WTC11 (cell line): ENCODE measurements at regions not wholly inside any gene's neighbourhood (a gene's known extent, or its start where the extent isn't known, plus 50 kb on each side); places are given as distances from the start of the nearest gene placed in this dataset.

ENCODE experiments used
- ATAC-seq: fragments of 200-7000 bp; cut with Tn5 transposase; 2 replicates; pipeline ENCODE4 v1.10.0; 2021; ENCODE audit warnings: mild to moderate bottlenecking, moderate library complexity
- CTCF ChIA-PET: fragments of 300-600 bp; sonication (Branson Sonifier 250); formaldehyde crosslinking; loops from one replicate; lab custom pipeline; 2021; ENCODE audit warnings: antibody characterized with exemption; lab: Charles Lee
- POLR2A ChIA-PET: fragments of 350-600 bp; sonication (Branson Sonifier 250); formaldehyde crosslinking; loops from one replicate; lab custom pipeline; 2021; ENCODE audit warnings: antibody characterized with exemption; lab: Charles Lee
- DNase-seq: peaks from one replicate; pipeline ENCODE4 v3.0.0; 2021; ENCODE audit warnings: low spot score
- H3K27ac Mint-ChIP-seq: 2 replicates; pipeline ENCODE4 v1.8.0; 2021; ENCODE audit warnings: mixed read lengths
- H3K27me3 Mint-ChIP-seq: 2 replicates; pipeline ENCODE4 v1.8.0; 2021; ENCODE audit warnings: low read depth, mild to moderate bottlenecking, moderate library complexity, mixed read lengths
- H3K36me3 Mint-ChIP-seq: 2 replicates; pipeline ENCODE4 v1.8.0; 2021; ENCODE audit warnings: mixed read lengths
- H3K4me1 Mint-ChIP-seq: 2 replicates; pipeline ENCODE4 v1.8.0; 2022; ENCODE audit warnings: mixed read lengths
- H3K4me3 Mint-ChIP-seq: 2 replicates; pipeline ENCODE4 v1.8.0; 2021; ENCODE audit warnings: mild to moderate bottlenecking, moderate library complexity, mixed read lengths
- H3K9me3 Mint-ChIP-seq: 2 replicates; pipeline ENCODE4 v1.8.0; 2021; ENCODE audit warnings: mixed read lengths
- FOXP1 ChIP-seq: sonication (generic); formaldehyde crosslinking; IDR thresholded peaks from 2 replicates; pipeline ENCODE4 v1.8.0; 2022; ENCODE audit warnings: missing genetic modification reagents, mild to moderate bottlenecking, moderate library complexity, borderline replicate concordance
- USF1 ChIP-seq: sonication (generic); formaldehyde crosslinking; IDR thresholded peaks from 2 replicates; pipeline ENCODE4 v1.8.0; 2022; ENCODE audit warnings: mild to moderate bottlenecking, missing genetic modification reagents
- ZBTB21 ChIP-seq: sonication (generic); formaldehyde crosslinking; IDR thresholded peaks from 2 replicates; pipeline ENCODE4 v1.8.1; 2023; ENCODE audit warnings: mild to moderate bottlenecking, missing genetic modification reagents, borderline replicate concordance
- ZMAT4 ChIP-seq: fragments of 250-450 bp; sonication (Bioruptor Pico); IDR thresholded peaks from 2 replicates; pipeline ENCODE4 v1.9.0; 2021; ENCODE audit warnings: mild to moderate bottlenecking
- ZNF317 ChIP-seq: sonication (generic); formaldehyde crosslinking; IDR thresholded peaks from 2 replicates; pipeline ENCODE4 v1.8.1; 2023; ENCODE audit warnings: low read depth, mild to moderate bottlenecking, moderate library complexity, missing genetic modification reagents, borderline replicate concordance
- ZNF416 ChIP-seq: fragments of 250-450 bp; sonication (Bioruptor Pico); IDR thresholded peaks from 2 replicates; pipeline ENCODE4 v1.9.0; 2021; ENCODE audit warnings: mild to moderate bottlenecking, inconsistent platforms
- ZNF532 ChIP-seq: fragments of 250-450 bp; sonication (Bioruptor Pico); IDR thresholded peaks from 2 replicates; pipeline ENCODE4 v1.9.0; 2021; ENCODE audit warnings: mild to moderate bottlenecking, borderline replicate concordance
- TF ChIP-seq, protein P1 (sequence below): fragments of 200-600 bp; IDR thresholded peaks from 2 replicates; pipeline ENCODE4 v1.8.0; 2022; ENCODE audit warnings: antibody characterized with exemption

GRCh38 chr16:54493061-54493460 lies 206.5 kb upstream of the IRX3 start:
- Mint-ChIP-seq H3K27me3 (no peaks in the 10 kb centered on the region), H3K4me1 (0 out of 2 replicates have a peak, but pooled peaks cover 3% of the 10 kb centered on the region), H3K36me3 (peaks cover 9% of the 10 kb centered on the region; the same call in 1 of the 2 replicates), H3K27ac (no peak overlapping the region), H3K9me3 (peaks cover 10% of the 10 kb centered on the region), H3K4me3 (no peak overlapping the region)
- TF ChIP-seq, protein P1, sequence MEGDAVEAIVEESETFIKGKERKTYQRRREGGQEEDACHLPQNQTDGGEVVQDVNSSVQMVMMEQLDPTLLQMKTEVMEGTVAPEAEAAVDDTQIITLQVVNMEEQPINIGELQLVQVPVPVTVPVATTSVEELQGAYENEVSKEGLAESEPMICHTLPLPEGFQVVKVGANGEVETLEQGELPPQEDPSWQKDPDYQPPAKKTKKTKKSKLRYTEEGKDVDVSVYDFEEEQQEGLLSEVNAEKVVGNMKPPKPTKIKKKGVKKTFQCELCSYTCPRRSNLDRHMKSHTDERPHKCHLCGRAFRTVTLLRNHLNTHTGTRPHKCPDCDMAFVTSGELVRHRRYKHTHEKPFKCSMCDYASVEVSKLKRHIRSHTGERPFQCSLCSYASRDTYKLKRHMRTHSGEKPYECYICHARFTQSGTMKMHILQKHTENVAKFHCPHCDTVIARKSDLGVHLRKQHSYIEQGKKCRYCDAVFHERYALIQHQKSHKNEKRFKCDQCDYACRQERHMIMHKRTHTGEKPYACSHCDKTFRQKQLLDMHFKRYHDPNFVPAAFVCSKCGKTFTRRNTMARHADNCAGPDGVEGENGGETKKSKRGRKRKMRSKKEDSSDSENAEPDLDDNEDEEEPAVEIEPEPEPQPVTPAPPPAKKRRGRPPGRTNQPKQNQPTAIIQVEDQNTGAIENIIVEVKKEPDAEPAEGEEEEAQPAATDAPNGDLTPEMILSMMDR, result no peak
- TF ChIP-seq ZNF416, result no peak
- ChIA-PET POLR2A (no interaction called here), CTCF (no interaction called here)
- DNase-seq (no peak), ATAC-seq (no peak)

- TF ChIP-seq FOXP1 (CRISPR knock-in tag), result no peak
- TF ChIP-seq ZMAT4, result no peak
- TF ChIP-seq ZBTB21 (CRISPR knock-in tag), result no peak
- TF ChIP-seq, all 79 proteins: peak for 0
- Mint-ChIP-seq H3K9me3 (no peaks in the 10 kb centered on the region), H3K4me3 (no peak overlapping the region), H3K4me1 (0 out of 2 replicates have a peak, but pooled peaks cover 3% of the 10 kb centered on the region), H3K27me3 (no peaks in the 10 kb centered on the region), H3K36me3 (no peaks in the 10 kb centered on the region), H3K27ac (no peak overlapping the region)
- POLR2A ChIA-PET, result no interaction called here
- no peak for ATAC-seq
- no peak for DNase-seq
- CTCF ChIA-PET, result no interaction called here
Observed at GRCh38 chr16:54490112-54490488, 203.5 kb upstream of the IRX3 start.

DNA sequence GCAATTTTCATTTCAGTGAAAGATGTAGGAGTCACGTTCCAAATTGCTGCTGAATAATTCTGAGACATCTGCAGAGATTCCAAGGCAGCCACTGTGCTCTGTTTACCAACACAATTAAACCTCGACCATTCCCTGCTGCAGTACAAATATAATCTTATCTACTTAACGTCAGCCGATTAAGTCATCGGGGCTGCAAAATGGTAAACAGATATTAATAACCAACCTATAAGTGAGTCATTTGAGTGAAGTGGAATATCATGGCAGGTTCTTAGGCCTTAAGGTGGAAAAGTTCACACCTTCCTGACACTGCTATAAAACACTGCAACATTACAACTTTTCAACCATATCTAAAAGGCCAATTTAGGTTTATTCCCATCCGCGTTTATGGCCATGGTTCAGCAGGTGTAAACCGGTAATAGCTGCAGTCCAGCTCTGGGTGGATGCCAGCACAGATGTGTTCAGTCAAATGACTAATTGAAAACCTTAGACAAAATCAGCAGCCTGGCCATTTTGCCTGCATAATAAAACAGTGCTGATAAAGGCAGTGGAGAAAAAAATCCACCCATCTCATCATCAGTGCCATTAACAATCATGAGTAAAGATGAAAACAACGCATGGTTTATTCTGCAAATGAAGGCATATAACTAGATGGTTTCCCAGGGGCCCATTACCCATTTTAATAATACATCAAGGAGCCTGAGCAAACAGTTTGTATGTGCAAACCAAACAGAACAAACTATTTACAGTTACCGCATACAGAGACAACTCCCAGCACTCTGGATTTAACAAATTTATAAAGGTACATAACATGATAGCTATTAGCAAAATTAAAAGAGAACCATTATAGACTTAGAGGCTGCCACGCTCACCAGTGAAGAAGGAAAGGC lies 202.9 kb upstream of the IRX3 start:
- Mint-ChIP-seq H3K4me3 (no peak overlapping the region), H3K27me3 (no peaks in the 10 kb centered on the region), H3K27ac (no peak overlapping the region), H3K4me1 (0 out of 2 replicates have a peak, but pooled peaks cover 3% of the 10 kb centered on the region), H3K36me3 (no peaks in the 10 kb centered on the region), H3K9me3 (no peaks in the 10 kb centered on the region)
- TF ChIP-seq ZNF532 (CRISPR knock-in tag), result no peak
- ATAC-seq (no peak), DNase-seq (no peak)
- CTCF ChIA-PET, result no interaction called here
- POLR2A ChIA-PET, result no interaction called here

DNA sequence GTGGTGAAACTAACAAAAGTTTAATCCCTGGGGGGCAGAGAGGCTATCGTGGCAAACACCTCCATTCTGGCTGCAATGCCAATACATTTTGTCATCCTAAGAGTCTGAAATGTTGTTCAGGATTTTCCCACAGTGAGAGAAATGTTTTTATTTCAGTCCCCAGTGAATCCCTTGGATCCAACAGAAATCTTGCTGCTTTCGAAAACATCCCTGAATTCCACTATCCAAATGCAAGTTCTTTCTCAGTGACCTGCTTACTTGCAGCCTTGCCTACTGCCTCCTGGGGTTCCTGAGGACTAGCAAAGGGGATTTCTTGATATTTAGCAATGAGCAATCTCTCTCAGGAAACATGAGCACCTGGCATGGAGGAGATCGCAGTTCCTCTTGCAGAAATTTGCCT lies 202.1 kb upstream of the IRX3 start:
- no peaks in the 10 kb centered on the region for H3K9me3 Mint-ChIP-seq
- POLR2A ChIA-PET, result no interaction called here
- TF ChIP-seq USF1 (no peak), ZNF317 (CRISPR knock-in tag) (no peak)
- no peak for ATAC-seq
- 0 out of 2 replicates have a peak, but pooled peaks cover 3% of the 10 kb centered on the region for H3K4me1 Mint-ChIP-seq
- H3K36me3 Mint-ChIP-seq, result no peaks in the 10 kb centered on the region
- no peak overlapping the region for H3K4me3 Mint-ChIP-seq
- no peak overlapping the region for H3K27ac Mint-ChIP-seq
- CTCF ChIA-PET, result no interaction called here
- no peaks in the 10 kb centered on the region for H3K27me3 Mint-ChIP-seq
- DNase-seq, result no peak
